SK-N-SH (cell line): ENCODE measurements at regions not wholly inside any gene's neighbourhood (a gene's known extent, or its start where the extent isn't known, plus 50 kb on each side); places are given as distances from the start of the nearest gene placed in this dataset.

ENCODE experiments used
- CHD2 ChIP-seq: fragments of 150-350 bp; IDR thresholded peaks from 2 replicates; pipeline ENCODE4 v1.6.1; 2018; ENCODE audit warnings: low read length; ENCODE audit not compliant: partially characterized antibody
- CTCF ChIP-seq: fragments of 200-600 bp; sonication (generic); IDR thresholded peaks from 2 replicates; pipeline ENCODE4 v1.6.1; 2017; ENCODE audit warnings: antibody characterized with exemption, mild to moderate bottlenecking, moderate library complexity
- EP300 ChIP-seq, 2 experiments: IDR thresholded peaks; 2 replicates each; pipeline versions ENCODE4 v1.4.0 to v1.6.1; 2012; ENCODE audit warnings: borderline replicate concordance in 1 of 2, low read depth in 1 of 2, low read length in 1 of 2
- FOSL2 ChIP-seq: IDR thresholded peaks from 2 replicates; pipeline ENCODE4 v1.4.0; 2012; ENCODE audit warnings: low read depth, mild to moderate bottlenecking, moderate library complexity, borderline replicate concordance
- FOXM1 ChIP-seq: IDR thresholded peaks from 2 replicates; pipeline ENCODE4 v1.4.0; 2012; ENCODE audit warnings: low read depth, mild to moderate bottlenecking
- GATA2 ChIP-seq: sonication (generic); formaldehyde crosslinking; IDR thresholded peaks from 2 replicates; pipeline ENCODE4 v1.5.0; 2020; ENCODE audit warnings: mild to moderate bottlenecking, missing genetic modification reagents
- MAX ChIP-seq: IDR thresholded peaks from 2 replicates; pipeline ENCODE4 v1.4.0; 2012; ENCODE audit warnings: low read depth
- NFIC ChIP-seq: IDR thresholded peaks from 2 replicates; pipeline ENCODE4 v1.4.0; 2012; ENCODE audit warnings: borderline replicate concordance
- POLR2AphosphoS5 ChIP-seq: IDR thresholded peaks from 2 replicates; pipeline ENCODE4 v1.6.1; 2012; ENCODE audit warnings: low read depth, low read length
- RFX5 ChIP-seq: IDR thresholded peaks from 2 replicates; pipeline ENCODE4 v1.6.1; 2012; ENCODE audit warnings: mild to moderate bottlenecking, improper control_type of control experiment, low read length
- SIN3A ChIP-seq: IDR thresholded peaks from 2 replicates; pipeline ENCODE4 v1.6.1; 2012; ENCODE audit warnings: low read depth, mild to moderate bottlenecking, low read length, moderate library complexity, borderline replicate concordance
- USF1 ChIP-seq: IDR thresholded peaks from 2 replicates; pipeline ENCODE4 v1.4.0; 2012; ENCODE audit warnings: low read depth, borderline replicate concordance
- TF ChIP-seq, protein P1 (sequence below): IDR thresholded peaks from 2 replicates; pipeline ENCODE4; 2012
- TF ChIP-seq, protein P2 (sequence below): IDR thresholded peaks from 2 replicates; pipeline ENCODE4 v1.6.1; 2012; ENCODE audit warnings: mild to moderate bottlenecking, low read depth, low read length, moderate library complexity

- TF ChIP-seq CTCF (no peak), RFX5 (no peak), POLR2AphosphoS5 (no peak), EP300 (IDR thresholded peaks at IDR 0.05; ENCODE audit: borderline replicate concordance in 1 of 2, low read depth in 1 of 2, low read length in 1 of 2) (no peak), GATA2 (CRISPR knock-in tag) (no peak), SIN3A (no peak), FOSL2 (no peak), NFIC (no peak), CHD2 (no peak), USF1 (no peak), MAX (no peak), FOXM1 (no peak)
- TF ChIP-seq, protein P1, sequence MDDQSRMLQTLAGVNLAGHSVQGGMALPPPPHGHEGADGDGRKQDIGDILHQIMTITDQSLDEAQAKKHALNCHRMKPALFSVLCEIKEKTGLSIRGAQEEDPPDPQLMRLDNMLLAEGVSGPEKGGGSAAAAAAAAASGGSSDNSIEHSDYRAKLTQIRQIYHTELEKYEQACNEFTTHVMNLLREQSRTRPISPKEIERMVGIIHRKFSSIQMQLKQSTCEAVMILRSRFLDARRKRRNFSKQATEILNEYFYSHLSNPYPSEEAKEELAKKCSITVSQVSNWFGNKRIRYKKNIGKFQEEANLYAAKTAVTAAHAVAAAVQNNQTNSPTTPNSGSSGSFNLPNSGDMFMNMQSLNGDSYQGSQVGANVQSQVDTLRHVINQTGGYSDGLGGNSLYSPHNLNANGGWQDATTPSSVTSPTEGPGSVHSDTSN, result no peak
- TF ChIP-seq, protein P2, sequence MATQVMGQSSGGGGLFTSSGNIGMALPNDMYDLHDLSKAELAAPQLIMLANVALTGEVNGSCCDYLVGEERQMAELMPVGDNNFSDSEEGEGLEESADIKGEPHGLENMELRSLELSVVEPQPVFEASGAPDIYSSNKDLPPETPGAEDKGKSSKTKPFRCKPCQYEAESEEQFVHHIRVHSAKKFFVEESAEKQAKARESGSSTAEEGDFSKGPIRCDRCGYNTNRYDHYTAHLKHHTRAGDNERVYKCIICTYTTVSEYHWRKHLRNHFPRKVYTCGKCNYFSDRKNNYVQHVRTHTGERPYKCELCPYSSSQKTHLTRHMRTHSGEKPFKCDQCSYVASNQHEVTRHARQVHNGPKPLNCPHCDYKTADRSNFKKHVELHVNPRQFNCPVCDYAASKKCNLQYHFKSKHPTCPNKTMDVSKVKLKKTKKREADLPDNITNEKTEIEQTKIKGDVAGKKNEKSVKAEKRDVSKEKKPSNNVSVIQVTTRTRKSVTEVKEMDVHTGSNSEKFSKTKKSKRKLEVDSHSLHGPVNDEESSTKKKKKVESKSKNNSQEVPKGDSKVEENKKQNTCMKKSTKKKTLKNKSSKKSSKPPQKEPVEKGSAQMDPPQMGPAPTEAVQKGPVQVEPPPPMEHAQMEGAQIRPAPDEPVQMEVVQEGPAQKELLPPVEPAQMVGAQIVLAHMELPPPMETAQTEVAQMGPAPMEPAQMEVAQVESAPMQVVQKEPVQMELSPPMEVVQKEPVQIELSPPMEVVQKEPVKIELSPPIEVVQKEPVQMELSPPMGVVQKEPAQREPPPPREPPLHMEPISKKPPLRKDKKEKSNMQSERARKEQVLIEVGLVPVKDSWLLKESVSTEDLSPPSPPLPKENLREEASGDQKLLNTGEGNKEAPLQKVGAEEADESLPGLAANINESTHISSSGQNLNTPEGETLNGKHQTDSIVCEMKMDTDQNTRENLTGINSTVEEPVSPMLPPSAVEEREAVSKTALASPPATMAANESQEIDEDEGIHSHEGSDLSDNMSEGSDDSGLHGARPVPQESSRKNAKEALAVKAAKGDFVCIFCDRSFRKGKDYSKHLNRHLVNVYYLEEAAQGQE, result no peak
Observed at GRCh38 chr1:238608144-238608543, 717.4 kb upstream of the ZP4 start.
